Psoas muscle (tissue), 7 donors: ENCODE measurements at regions not wholly inside any gene's neighbourhood (a gene's known extent, or its start where the extent isn't known, plus 50 kb on each side); places are given as distances from the start of the nearest gene placed in this dataset.

ENCODE experiments used
- ATAC-seq, 4 donors: fragments of 200-7000 bp; cut with Tn5 transposase; one replicate each; pipeline ENCODE4 v1.9.1; 2020; ENCODE audit warnings: moderate library complexity in 3 of 4, mild to moderate bottlenecking in 2 of 4
- DNase-seq, 2 donors: peaks; one replicate each; pipeline ENCODE4 v3.0.0-alpha.2; 2020
- H3K27ac ChIP-seq: fragments of 200-600 bp; one replicate; pipeline ENCODE4 v1.8.0; 2022
- H3K27me3 ChIP-seq, 3 donors: fragments of 200-600 bp in 1 of 3; one replicate each; pipeline versions ENCODE4 v1.6.1 to v1.8.0; 2013 to 2022; ENCODE audit warnings: low read length in 2 of 3, mild to moderate bottlenecking in 2 of 3, moderate library complexity in 1 of 3; ENCODE audit not compliant: insufficient read depth in 3 of 3
- H3K36me3 ChIP-seq, 2 donors: fragments of 200-600 bp in 1 of 2; one replicate each; pipeline versions ENCODE4 v1.6.1 to v1.8.0; 2013 to 2022; ENCODE audit warnings: low read depth in 1 of 2, mild to moderate bottlenecking in 1 of 2, moderate library complexity in 1 of 2; ENCODE audit not compliant: insufficient read depth in 1 of 2
- H3K4me1 ChIP-seq: fragments of 200-600 bp; one replicate; pipeline ENCODE4 v1.8.0; 2022
- H3K4me3 ChIP-seq: fragments of 200-600 bp; one replicate; pipeline ENCODE4 v1.8.0; 2022; ENCODE audit warnings: mild to moderate bottlenecking
- H3K9me3 ChIP-seq: fragments of 200-600 bp; one replicate; pipeline ENCODE4 v1.8.0; 2022
- CTCF ChIP-seq: fragments of 200-600 bp; IDR thresholded peaks from one replicate; pipeline ENCODE4 v1.8.0; 2022; ENCODE audit warnings: antibody characterized with exemption
- WGBS, 3 donors: extraction: QIAGEN DNeasy Blood & Tissue Kit; methylation state at CpG; one replicate each; pipeline versions ENCODE4 v1.1.6 to v1.1.7; 2013; 5-methylcytosine and 5-hydroxymethylcytosine counted together
- intact Hi-C, 2 donors: fragments of 100-400 bp; cut with DNase I; formaldehyde crosslinking; loops; one replicate each; pipeline versions ENCODE4 v1.11.0 to v1.14.2; 2022
- donor health status: healthy with polysubstance abuse.
- donor health status: DM: no; HTN: no; CAD: no; lungs with moderate emphysema.
- donor health status: Bipolar disorder and iron deficiency.
- donor health status: healthy.
- donor health status: DM: yes; HTN: yes; CAD: no.
- donor health status: DM: no; HTN: no; CAD: no.
- donor health status: DM: yes; HTN: yes; CAD: no.

- intact Hi-C loops, result no loop called here
- ATAC-seq, result no peak
Measured at GRCh38 chr10:10462151-10462941, 555.3 kb upstream of the CELF2 start.

GRCh38 chr10:10471758-10472157, 545.9 kb upstream of the CELF2 start:
- H3K4me3 ChIP-seq, result no peak overlapping the region
- WGBS, 3 donors, result 73 to 80% (median 79%) methylated on average over 1 of the region's 1 CpG
- intact Hi-C loops, result no loop called here
- no peaks in the 10 kb centered on the region for H3K36me3 ChIP-seq
- no peak overlapping the region for H3K27ac ChIP-seq
- ATAC-seq, result no peak
- no peak for TF ChIP-seq CTCF
- no peaks in the 10 kb centered on the region for H3K4me1 ChIP-seq
- no peak for DNase-seq
- peaks cover 6% of the 10 kb centered on the region for H3K9me3 ChIP-seq
- no peaks in the 10 kb centered on the region for H3K27me3 ChIP-seq

More at GRCh38 chr10:10462151-10462941, 555.3 kb upstream of the CELF2 start:
- WGBS, 3 donors, result 80 to 84% (median 80%) methylated on average over 16 of the region's 16 CpGs
- H3K27me3 ChIP-seq, result no peaks in the 10 kb centered on the region
- no peak for TF ChIP-seq CTCF
- H3K4me1 ChIP-seq, result no peaks in the 10 kb centered on the region
- H3K4me3 ChIP-seq, result no peak overlapping the region
- no peaks in the 10 kb centered on the region for H3K9me3 ChIP-seq
- no peak for DNase-seq
- H3K36me3 ChIP-seq, result no peaks in the 10 kb centered on the region
- H3K27ac ChIP-seq, result no peak overlapping the region

DNA sequence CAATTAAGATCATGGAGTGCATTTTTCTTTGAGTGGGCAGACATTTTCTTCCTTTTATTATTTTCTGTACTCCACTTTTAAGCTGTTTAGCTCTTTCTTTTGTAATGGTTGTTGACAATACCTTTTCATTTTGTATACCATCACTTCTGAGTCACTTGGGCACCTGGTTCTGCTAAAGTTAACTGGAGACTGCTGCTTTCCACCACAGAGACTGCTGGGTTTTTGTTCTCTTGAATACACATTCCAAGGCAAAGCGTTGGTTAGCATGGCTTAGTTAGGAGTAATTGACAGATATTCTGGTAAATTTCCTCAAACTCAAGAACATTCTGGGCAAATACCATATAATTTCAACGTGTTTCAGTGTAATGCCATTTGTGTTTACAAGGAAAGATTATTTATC, 541.9 kb upstream of the CELF2 start:
- H3K4me3 ChIP-seq, result no peak overlapping the region
- WGBS, 3 donors, result 16 to 64% (median 23%) methylated on average over 2 of the region's 2 CpGs
- H3K27me3 ChIP-seq, result no peaks in the 10 kb centered on the region
- H3K36me3 ChIP-seq, result no peaks in the 10 kb centered on the region
- intact Hi-C loops, result no loop called here
- no peak overlapping the region for H3K27ac ChIP-seq
- ATAC-seq (no peak), DNase-seq (no peak)
- H3K4me1 ChIP-seq, result no peaks in the 10 kb centered on the region
- no peak for TF ChIP-seq CTCF
- H3K9me3 ChIP-seq, result peaks cover 6% of the 10 kb centered on the region

DNA sequence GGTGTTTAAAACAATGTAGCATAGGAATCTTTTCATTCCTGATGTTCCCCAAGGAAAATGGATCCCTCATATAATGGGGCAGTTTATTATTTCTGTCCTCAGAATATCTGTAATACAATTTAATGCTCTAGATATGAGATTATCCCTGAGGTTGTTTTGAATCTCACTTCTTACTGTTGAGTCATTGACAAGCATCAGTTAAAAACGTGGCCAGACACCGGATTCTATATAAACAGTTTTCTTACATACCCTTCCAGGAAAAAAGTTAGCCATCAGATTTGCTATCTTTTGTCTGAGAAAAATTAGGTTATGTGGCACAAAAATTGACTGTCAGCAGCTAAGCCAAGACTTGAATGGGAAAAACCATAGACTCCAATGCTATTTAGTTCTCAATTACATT, 539.8 kb upstream of the CELF2 start:
- Histone ChIP-seq H3K27me3 (no peaks in the 10 kb centered on the region), H3K4me1 (no peaks in the 10 kb centered on the region), H3K36me3 (no peaks in the 10 kb centered on the region), H3K9me3 (no peaks in the 10 kb centered on the region), H3K27ac (no peak overlapping the region), H3K4me3 (no peak overlapping the region)
- WGBS, 3 donors, result 76 to 87% (median 86%) methylated on average over 2 of the region's 2 CpGs
- DNase-seq (no peak), ATAC-seq (no peak)
- no peak for TF ChIP-seq CTCF
- intact Hi-C loops, result no loop called here

DNA sequence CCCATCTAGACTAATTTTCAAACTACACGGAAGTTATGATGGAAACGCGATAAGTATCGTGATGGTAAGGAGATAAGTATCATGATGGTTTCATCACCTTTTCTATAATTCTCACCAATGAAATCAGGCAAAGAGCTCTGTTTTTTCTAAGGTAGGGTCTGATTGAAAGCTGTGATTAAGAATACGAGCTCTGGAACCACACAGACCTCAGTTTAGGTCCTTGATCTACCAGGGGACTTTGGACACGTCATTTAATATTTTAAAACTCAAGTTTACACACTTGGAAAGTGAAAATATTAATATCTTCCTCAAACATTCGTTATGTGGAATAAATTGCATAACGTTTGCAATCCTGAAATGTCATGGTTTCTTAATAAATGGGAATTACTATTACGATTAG, 538.2 kb upstream of the CELF2 start:
- Histone ChIP-seq H3K27me3 (no peaks in the 10 kb centered on the region), H3K4me1 (no peaks in the 10 kb centered on the region), H3K9me3 (no peaks in the 10 kb centered on the region), H3K27ac (no peak overlapping the region), H3K4me3 (no peak overlapping the region), H3K36me3 (no peaks in the 10 kb centered on the region)
- ATAC-seq (no peak), DNase-seq (no peak)
- intact Hi-C loops, result no loop called here
- no peak for TF ChIP-seq CTCF
- WGBS, 3 donors, result 51 to 63% (median 59%) methylated on average over 9 of the region's 9 CpGs
